NCI-H2171 treated with DMSO at 0.1 percent for 48 hours (cell line): ENCODE measurements at regions not wholly inside any gene's neighbourhood (a gene's known extent, or its start where the extent isn't known, plus 50 kb on each side); places are given as distances from the start of the nearest gene placed in this dataset.

ENCODE experiments used
- DNase-seq: peaks from one replicate; lab custom pipeline; 2025; lab: John Stamatoyannopoulos, UW

DNA sequence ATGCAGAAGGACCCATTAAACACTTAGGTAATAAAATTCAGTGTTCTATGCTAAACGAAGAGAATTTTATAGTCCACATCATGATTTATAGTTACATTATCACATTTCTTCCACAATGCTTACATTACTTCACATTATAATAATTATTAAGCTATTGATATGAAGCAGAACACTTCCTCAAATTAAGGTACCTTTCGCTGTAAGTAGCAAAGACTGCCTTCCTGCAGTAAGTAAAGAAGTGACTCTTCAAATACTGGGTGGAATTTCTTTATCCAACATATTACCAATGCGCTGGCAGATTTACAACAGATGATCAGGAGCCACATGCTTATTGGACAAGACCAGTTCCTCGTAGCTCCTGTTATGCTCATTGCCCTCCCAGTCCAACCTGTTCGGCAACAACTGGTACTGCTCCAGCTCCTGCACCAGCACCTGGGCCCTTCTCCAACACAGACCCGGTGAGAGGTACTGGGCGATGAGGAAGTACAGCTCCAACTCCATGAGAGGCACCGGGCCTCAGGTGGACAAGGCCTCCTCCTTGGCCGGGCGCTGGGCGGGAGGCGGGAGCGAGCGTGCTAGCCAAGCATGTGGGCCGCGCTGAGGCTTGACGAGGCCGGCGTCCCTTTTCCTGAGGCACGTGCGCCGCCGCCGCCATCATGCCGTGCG lies 210.7 kb upstream of the ATP2B1 start:
- DNase-seq, result no peak

DNA sequence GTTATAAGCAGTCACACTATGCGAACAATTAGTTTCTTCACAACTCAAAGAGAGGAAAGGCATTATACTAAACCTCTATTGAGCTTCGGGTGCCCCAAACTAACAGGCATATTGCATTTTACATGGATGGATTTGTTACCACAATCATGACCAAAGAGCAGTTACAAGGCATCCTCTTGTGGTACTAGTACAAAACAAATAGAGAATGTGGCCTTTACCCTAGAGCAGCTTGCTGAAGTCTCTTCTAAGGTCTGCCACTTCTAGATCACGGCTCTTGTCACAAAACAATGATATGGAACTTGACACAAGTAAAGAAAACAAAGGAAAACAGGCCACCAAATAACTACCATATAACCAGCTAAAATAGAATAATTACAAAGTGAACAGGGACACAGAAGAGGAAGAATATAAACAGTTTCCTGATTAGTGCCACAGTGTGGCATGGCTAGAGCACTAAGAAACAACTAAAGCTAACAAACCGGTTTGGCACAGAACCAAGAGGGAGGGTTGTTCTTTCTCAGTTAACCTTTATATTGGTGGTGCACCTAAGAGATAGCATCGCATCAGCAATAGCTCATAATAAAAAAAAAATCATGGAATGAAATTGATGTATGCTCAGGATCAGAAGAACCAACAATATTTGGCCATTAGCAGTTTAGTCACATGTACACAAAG lies 209.7 kb upstream of the ATP2B1 start:
- no peak for DNase-seq

DNA sequence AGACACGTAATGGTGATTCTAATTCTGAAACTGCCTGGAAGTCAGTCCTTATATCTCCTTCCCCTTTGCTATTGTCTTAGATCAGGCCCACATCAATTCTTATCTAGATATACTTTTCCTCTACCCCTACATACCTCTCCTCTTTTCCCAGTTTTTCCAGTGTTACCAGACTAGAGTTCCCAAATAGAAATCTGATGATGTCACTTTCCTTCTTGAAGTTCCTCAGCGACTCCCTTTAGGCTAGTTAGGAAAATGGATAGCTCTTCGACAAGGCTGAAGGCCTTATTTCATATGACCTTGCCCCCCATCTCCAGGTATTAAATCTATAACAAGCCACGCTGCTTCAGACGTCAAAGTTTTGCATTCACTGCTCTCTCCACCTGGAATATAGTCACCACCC lies 201.1 kb upstream of the ATP2B1 start:
- DNase-seq, result no peak

DNA sequence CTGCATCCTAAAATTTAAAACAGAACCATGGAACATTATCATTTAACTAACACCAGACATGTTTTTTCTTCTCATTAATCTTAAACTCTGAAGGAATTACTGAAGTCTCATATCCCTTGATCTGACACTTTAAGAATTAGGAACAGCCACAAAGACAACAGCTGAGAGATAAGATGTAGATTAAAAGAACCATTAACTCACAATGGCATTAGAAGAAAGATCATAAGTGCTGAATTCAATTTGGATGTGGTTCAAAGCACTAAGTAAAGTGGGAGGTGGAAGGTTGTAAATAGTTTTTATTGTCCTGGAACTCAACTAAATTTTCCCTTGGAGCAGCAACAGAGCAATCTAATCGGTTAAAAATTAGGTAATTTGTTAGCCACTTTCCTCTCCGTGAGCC lies 199.0 kb upstream of the ATP2B1 start:
- no peak for DNase-seq

DNA sequence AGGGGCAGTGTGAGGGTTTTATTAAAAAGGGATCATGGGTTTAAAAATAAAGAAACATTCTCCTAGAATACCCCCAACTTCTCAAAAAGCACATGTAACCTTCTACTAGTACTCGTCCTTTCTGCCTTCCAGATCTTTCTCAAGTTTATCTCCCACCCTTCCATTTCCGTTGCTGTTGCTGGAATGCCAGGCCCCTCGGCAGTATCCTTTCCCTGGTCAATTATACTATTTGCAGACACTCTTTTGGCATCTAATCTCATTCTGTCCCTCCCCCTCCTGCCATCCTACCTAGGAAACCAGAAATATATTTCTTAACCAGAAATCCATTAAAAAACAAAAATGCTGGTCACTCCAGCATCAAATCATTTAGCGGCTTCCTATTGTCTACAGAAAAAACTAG lies 198.2 kb upstream of the ATP2B1 start:
- DNase-seq, result no peak

DNA sequence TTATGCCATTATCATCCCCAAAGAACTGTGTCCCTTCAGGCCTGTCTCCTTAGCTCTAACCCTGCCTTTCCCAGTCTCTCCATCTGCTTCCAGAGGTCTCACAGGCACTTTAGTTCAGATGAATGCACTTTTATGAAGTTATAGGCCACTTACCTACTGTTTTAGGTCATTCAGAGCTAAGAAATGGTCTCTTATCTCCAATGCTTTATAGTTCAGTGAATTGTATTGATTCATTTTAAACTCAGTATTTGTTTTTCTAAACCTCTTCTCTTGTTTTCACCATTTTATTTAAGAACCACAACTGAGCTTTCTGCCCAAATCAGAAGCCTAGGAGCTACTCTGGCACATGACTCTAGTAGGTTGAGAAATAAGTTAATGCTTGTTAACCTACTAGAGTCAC lies 197.5 kb upstream of the ATP2B1 start:
- DNase-seq, result no peak

DNA sequence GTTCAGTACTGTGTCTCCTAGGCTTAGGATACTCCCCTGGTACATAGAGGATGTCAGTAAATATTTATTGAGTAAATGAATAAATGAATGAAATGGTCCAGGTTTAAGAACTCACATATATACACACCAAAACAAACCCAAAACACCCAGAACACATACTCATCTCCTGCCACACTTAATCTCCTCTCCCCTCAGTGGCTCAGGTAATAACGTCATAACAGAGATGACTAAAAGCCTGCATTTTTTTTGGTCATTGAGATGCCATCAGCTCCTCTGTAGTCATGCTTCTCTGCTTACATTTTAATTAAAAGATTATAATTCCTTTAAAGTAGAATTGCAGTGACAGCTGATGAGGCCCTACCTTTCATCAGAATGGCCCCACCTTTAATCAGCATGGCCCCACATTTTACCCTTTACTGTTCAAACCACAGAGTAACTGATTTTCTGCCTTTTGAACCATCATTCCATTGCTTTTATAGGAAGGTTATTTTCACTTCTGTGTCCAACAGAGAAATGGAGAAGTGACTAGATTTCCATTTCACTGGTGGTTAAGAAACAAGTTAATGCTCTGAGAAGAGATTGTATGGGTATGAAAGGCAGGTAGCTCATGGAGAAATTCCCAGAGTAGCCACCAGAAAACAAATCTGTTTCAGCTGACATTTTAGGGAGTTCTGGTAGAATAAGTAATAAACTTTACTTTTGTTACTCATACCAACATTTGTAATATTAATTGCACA lies 193.4 kb upstream of the ATP2B1 start:
- no peak for DNase-seq

DNA sequence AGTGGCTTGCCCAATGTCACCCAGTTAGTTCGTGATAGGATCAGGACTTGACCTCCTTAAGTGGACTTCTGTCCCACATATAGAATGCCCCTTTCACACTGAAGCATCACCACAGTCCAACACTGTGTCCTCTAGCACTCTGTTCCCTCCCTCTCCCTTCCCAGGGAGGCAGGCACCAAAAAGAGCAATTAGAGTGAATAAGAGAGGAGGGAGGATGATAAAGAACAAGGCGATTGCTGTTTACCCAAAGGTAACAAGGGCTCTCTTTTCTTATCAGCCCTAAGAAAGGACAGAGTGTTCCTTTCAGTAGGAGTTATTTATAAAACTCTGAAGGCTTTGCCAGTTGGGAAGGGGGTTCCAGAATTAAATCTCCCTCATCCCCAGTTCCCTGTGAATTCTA lies 192.7 kb upstream of the ATP2B1 start:
- no peak for DNase-seq

DNA sequence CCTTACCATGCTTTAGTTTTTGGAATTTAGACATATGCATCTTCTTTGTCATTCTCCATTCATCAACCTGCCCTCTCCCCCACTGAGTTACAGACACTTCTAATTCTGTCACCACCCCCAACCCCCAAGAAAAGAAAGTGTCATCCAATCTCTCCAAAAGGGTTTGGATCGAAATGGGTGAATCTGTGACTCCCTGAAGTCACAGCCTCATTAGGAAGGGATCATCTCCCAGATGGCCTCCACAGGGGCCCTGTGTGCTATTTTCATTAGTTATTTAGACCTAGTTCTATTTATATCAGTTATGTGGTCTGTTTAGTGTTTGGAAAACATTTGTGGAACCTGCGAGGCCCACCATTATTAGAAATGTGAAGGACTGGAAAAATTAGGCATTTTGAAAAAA lies 191.0 kb upstream of the ATP2B1 start:
- no peak for DNase-seq

DNA sequence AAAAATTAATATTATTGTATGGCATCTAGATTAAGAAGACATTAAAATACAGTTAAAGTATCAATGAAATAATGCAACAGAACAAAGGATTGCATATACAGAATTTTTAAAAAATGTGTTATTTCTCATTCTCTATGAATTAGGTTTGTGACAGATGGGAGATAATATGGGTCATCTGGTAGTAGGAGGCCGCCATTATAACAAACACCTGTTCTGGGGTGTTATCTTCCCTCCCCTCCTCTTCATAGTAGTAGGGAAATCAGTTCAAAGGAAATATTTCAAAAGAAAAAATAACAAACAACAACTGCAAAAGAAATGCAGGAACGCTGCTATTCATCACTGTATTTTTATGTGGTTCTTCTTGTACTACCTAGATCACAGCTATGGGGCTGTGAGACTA lies 187.0 kb upstream of the ATP2B1 start:
- DNase-seq, result peak; percentile 35

DNA sequence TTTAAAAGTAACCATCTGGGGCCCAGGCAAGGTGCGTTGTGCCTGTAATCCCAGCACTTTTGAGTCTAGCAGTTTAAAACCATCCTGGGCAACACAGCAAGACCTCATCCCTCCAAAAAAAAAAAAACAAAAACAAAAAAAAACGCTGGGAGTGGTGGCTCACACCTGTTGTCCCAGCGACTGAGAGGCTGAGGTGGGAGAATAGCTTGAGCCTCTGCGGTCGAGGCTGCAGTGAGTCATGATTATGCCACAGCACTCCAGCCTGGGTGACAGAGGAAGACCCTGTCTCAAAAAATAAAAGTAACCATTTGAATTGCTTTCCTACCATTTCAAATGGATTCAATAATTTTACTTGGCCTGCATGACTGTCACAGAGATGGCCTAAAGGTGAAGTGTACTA lies 186.5 kb upstream of the ATP2B1 start:
- no peak for DNase-seq

DNA sequence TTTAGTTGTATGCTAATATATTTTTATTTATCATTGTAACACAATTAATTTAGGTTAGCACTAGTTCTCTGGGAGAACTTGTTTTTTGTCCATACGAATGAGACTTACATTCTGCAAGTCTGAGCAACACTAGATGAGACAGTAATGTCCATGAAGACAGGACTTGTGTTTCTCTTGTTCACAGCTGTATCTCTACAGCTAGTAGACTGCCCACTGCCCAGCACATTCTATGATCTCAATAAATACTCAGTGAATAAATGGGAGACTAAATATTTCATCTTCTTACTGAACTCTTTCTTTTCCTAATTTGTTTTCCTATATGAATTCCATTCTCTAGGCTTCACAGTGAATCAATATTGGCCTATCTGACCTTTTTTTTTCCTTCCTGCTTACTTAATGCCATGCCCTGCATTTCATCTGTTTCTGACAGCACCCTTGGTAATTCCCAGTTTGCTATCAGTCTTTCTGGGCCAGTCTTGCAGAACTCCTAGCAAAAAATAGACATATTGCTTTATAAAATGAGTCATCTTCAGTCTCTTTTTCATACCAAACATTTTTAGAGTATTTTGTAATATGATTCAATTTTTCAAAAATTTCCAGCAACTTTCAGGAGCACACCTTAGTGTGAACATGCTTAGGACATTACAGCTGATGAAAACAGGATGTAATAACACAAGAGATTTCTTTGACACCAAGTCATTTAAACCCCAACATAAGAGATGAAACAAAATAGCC lies 185.5 kb upstream of the ATP2B1 start:
- no peak for DNase-seq

DNA sequence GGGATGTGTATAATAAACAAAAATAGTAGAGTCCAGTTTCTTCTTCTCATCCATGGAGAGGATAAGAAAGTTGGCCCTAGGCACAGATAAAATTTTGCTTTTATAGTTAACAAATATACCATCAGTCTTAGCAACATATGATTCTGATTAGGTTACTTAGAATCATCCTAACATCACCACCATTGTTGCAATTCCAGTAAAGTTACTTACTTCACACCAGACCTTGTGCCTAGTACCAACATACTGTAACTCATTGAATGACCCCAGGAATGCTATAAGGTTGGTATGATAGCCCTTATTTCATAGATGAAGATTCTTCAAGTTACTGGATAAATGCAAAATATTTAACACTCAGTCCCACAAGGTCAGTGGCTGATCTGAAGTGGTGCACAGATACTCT lies 183.8 kb upstream of the ATP2B1 start:
- no peak for DNase-seq

DNA sequence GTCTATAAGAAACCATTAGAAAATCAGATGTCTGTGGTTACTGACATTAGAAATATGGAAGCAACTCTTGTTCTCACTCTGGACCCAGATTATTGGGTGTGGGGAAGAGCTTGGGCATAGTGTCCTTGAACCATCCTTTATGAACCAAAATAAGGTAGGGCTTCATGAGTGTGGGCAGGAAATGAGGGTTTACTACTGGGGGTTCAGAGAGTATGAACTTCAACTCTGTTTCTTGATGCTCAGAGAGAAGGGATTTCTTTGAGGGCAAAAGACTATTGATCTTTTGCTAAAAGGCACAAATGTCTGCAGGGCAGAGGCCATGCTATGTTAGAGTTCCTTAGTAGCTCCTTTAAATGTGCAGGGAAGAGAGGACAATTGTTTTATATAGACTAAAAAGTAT lies 183.3 kb upstream of the ATP2B1 start:
- no peak for DNase-seq

DNA sequence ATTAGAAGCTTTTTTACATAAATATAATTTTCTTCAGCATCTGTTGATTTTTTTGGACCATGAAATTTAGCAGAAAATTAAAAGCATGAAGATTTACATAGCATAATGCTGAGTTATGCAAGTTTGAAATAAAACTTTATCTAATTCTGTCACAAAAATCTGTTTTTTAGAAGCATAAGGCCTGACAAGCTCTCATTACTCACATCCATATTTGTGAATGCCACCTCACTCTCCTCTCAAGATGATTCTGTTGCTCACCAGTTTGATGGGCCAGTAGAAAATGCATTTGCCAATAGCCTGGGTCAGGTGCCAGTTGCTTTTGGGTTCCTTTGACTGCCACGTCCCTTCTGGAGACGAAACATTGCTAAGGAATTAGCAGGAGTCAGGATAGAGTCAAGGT lies 181.5 kb upstream of the ATP2B1 start:
- no peak for DNase-seq

DNA sequence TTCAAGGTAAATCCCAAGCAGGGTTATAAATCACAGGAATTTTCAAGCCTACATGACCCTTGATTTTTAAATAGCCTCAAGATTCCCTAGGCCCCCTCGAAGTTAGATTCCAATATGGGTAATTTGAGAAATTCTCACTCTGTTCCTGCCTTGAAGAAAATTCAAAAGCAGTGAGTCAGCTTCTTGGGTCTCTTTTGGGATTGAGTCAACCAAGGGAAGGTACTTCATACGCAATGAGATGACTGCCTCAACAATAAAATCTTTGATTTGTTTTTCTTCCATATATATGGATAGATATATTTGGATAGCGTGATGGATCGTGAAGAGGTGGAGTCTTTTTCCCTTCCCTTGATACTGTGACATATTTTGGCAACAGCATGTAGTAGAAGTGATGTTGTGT lies 180.4 kb upstream of the ATP2B1 start:
- DNase-seq, result no peak

DNA sequence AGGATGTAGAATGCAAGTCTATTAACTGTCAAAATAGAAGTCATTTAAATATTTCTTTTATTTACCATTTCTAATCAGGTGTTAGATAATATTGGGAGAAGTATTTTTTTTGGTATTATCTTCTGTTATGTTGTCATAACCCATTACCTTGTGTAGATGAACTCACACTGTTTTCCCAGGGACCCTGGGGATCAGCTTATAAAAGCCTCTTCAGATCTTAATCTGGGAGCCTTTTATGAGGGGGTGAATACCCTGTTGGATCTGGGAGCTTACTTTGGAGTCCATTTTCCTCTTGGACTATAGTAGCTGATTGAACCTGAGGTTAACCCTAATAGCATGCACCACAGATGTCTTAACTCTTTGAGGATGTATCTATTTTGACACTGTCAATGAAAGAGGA lies 176.3 kb upstream of the ATP2B1 start:
- DNase-seq, result no peak

DNA sequence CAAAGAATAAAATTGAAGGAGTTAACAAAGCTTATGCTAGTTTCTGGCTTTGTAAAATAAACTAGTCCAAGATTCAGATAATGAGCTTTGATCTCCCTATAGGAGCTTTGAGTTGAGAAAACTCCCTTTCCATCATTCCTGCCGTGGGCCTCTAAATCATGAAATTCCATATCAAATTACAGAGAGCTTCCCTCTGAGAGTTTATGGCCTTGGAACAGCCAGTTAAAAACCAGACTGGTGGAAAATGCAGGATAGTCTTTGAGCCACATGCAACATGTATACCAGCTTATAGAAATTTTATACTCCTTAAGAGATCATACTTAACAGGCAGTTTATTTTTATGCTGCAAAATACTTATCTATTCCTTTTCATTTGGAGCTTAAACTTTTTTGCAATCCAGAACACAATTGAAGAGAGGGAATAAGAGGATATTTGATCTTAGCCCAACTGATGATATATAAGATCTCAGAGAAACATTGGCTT lies 175.8 kb upstream of the ATP2B1 start:
- peak; percentile 59 for DNase-seq

DNA sequence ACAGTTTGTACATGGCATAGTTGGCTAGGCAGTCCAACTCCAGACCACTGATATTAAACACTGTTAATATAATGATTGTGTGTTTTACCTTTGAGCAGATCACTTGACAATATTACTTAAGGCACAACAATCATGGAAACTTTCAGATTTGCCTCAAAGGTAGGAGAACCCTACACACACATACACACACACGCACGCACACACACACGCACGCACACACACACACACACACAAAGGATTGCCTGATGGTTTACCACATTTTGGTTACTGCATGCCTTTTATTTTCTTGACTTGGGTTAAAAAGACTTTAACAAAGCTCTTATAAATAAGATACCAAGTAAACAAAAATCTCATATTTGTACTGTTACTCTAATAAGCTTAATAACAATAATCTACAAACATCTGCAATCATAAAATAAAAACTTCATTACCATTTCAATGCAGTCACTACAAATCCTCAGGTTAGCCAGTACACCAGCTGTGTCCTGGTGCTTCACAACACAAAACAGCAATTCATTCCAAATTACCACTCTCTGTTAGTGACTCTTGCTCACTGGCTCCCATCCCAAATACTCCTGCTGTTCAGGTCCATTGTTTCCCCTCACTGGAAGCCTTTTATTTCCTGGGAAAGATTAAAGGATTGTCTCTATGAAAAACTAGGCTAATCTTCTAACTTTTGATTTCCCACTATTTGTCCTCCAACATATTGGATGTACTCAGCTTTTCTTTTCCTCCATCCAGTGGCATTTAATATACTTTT lies 175.2 kb upstream of the ATP2B1 start:
- peak; percentile 71 for DNase-seq

DNA sequence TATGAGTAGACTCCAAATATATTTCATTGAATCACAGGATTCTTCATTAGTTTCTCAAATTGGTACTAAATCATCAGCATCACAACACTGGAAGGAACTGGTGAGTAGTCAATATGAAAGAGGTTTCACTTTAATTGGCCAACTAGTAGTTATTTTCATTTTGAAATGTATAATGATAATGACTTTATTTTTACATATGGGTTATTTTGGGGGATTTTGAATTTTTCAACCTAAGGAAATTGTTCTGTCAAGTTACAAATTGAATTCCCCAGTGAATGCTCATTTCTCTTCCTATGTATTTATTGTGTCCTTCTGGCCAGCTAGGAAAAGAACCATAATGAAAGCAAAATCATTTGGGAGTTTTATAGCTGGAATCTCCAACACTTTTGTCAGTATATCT lies 174.2 kb upstream of the ATP2B1 start:
- DNase-seq, result no peak

DNA sequence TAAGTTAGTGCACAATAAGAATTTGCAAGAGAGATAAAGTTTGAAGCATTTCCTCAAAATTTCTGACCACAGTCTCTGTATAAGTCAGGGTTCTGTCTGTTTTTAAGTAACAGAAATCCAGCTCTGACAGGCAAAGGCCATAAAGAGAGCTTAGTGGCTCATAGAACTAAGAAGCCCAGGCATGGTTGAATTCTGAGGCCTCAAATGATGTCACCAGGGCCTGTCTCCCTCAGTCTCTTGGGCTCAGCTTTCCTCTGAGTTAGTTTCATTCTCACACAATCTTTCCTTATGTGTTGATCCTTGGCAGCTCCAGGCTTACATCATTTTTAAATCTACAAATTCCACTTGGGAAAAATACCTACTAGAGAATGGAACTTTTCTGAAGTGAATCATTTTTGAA lies 173.4 kb upstream of the ATP2B1 start:
- no peak for DNase-seq
